Breast epithelium (tissue), 4 donors: ENCODE measurements at regions not wholly inside any gene's neighbourhood (a gene's known extent, or its start where the extent isn't known, plus 50 kb on each side); places are given as distances from the start of the nearest gene placed in this dataset.

Experiments
- DNase-seq, 2 donors: peaks; one replicate each; pipeline ENCODE4 v3.0.0-alpha.2; 2019; ENCODE audit warnings: low spot score in 2 of 2
- H3K27ac ChIP-seq, 2 donors: fragments of 200-600 bp; sonication (generic) in 1 of 2; one replicate each; pipeline ENCODE4 v1.5.1; 2016 to 2019; ENCODE audit warnings: mild to moderate bottlenecking in 1 of 2
- H3K27me3 ChIP-seq, 2 donors: fragments of 200-600 bp; sonication (generic) in 1 of 2; one replicate each; pipeline versions ENCODE4 v1.5.1 to v1.6.0; 2017 to 2019; ENCODE audit warnings: control low read depth in 1 of 2, mild to moderate bottlenecking in 1 of 2
- H3K36me3 ChIP-seq: fragments of 200-600 bp; one replicate; pipeline ENCODE4 v1.5.1; 2019
- H3K4me1 ChIP-seq, 2 donors: fragments of 200-600 bp; sonication (generic); one replicate each; pipeline ENCODE4 v1.5.1; 2016 to 2019; ENCODE audit warnings: control low read depth in 1 of 2
- H3K4me3 ChIP-seq, 3 donors: fragments of 200-600 bp; sonication (generic); 1 replicate in 2 of 3; 2 replicates in 1 of 3; pipeline ENCODE4 v1.5.1; 2016 to 2019; ENCODE audit warnings: mild to moderate bottlenecking in 3 of 3, moderate library complexity in 2 of 3
- H3K9me3 ChIP-seq, 2 donors: fragments of 200-600 bp; sonication (generic) in 1 of 2; one replicate each; pipeline ENCODE4 v1.5.1; 2016 to 2019; ENCODE audit warnings: control low read depth in 1 of 2
- CTCF ChIP-seq, 3 donors: fragments of 450-650 bp; IDR thresholded peaks; one replicate each; pipeline ENCODE4 v1.5.1; 2016 to 2017; ENCODE audit warnings: antibody characterized with exemption in 3 of 3, mild to moderate bottlenecking in 3 of 3, moderate library complexity in 3 of 3
- POLR2A ChIP-seq: fragments of 450-650 bp; IDR thresholded peaks from one replicate; pipeline ENCODE4 v1.6.1; 2016; ENCODE audit warnings: antibody characterized with exemption, mild to moderate bottlenecking, moderate library complexity
- POLR2AphosphoS5 ChIP-seq, 3 donors: sonication (generic); formaldehyde crosslinking; IDR thresholded peaks; one replicate each; pipeline ENCODE4 v1.6.1; 2017; ENCODE audit warnings: antibody characterized with exemption in 3 of 3
- intact Hi-C: fragments of 100-400 bp; cut with DNase I; formaldehyde crosslinking; loops from one replicate; pipeline ENCODE4 v1.15.1; 2023; ENCODE audit warnings: low total_unique reads

- H3K27ac ChIP-seq, result no peak overlapping the region
- peaks cover 0 to 13% of the 10 kb centered on the region in 2 donors for H3K9me3 ChIP-seq
- no peaks in the 10 kb centered on the region for H3K36me3 ChIP-seq
- no peak overlapping the region for H3K4me3 ChIP-seq
- no peak for TF ChIP-seq CTCF (IDR thresholded peaks at IDR 0.05)
- TF ChIP-seq POLR2A, result no peak
- no peak for TF ChIP-seq POLR2AphosphoS5 (IDR thresholded peaks at IDR 0.05)
- no peaks in the 10 kb centered on the region for H3K4me1 ChIP-seq
- intact Hi-C loops, result no loop called here
- H3K27me3 ChIP-seq, result no peaks in the 10 kb centered on the region
- DNase-seq, result no peak
These were observed 160.2 kb downstream of the ZPLD1 start for GRCh38 chr3:102595057-102595456.

- H3K27me3 ChIP-seq, result no peaks in the 10 kb centered on the region
- H3K9me3 ChIP-seq, result peaks cover 0 to 7% of the 10 kb centered on the region in 2 donors
- DNase-seq, result no peak
- no peaks in the 10 kb centered on the region for H3K4me1 ChIP-seq
- H3K36me3 ChIP-seq, result no peaks in the 10 kb centered on the region
- H3K4me3 ChIP-seq, result no peak overlapping the region
- intact Hi-C loops, result no loop called here
- TF ChIP-seq POLR2AphosphoS5 (IDR thresholded peaks at IDR 0.05), result no peak
- TF ChIP-seq CTCF (IDR thresholded peaks at IDR 0.05), result no peak
- TF ChIP-seq POLR2A, result no peak
- no peak overlapping the region for H3K27ac ChIP-seq
These were observed 165.2 kb downstream of the ZPLD1 start for GRCh38 chr3:102599819-102600576.

- H3K4me1 ChIP-seq, result no peaks in the 10 kb centered on the region
- no peak for DNase-seq
- no peak overlapping the region for H3K4me3 ChIP-seq
- no peak overlapping the region for H3K27ac ChIP-seq
- intact Hi-C loops, result no loop called here
- TF ChIP-seq CTCF (IDR thresholded peaks at IDR 0.05), result no peak
- no peaks in the 10 kb centered on the region for H3K27me3 ChIP-seq
- H3K9me3 ChIP-seq, result no peaks in the 10 kb centered on the region
- H3K36me3 ChIP-seq, result no peaks in the 10 kb centered on the region
These were observed 170.3 kb downstream of the ZPLD1 start for GRCh38 chr3:102605153-102605552.

- H3K27me3 ChIP-seq, result no peaks in the 10 kb centered on the region
- TF ChIP-seq POLR2A (no peak), CTCF (IDR thresholded peaks at IDR 0.05) (no peak), POLR2AphosphoS5 (IDR thresholded peaks at IDR 0.05) (no peak)
- no peak overlapping the region for H3K27ac ChIP-seq
- no peaks in the 10 kb centered on the region for H3K36me3 ChIP-seq
- H3K9me3 ChIP-seq, result no peaks in the 10 kb centered on the region
- no peaks in the 10 kb centered on the region for H3K4me1 ChIP-seq
- intact Hi-C loops, result no loop called here
- H3K4me3 ChIP-seq, result no peak overlapping the region
- no peak for DNase-seq
These were observed 174.1 kb downstream of the ZPLD1 start for GRCh38 chr3:102608875-102609274.

GRCh38 chr3:102614021-102614569 lies 179.3 kb downstream of the ZPLD1 start:
- no peaks in the 10 kb centered on the region for H3K36me3 ChIP-seq
- intact Hi-C loops, result no loop called here
- no peaks in the 10 kb centered on the region for H3K4me1 ChIP-seq
- H3K27ac ChIP-seq, result no peak overlapping the region
- no peak for DNase-seq
- TF ChIP-seq CTCF (IDR thresholded peaks at IDR 0.05), result no peak
- TF ChIP-seq POLR2AphosphoS5 (IDR thresholded peaks at IDR 0.05), result no peak
- TF ChIP-seq POLR2A, result no peak
- H3K4me3 ChIP-seq, result no peak overlapping the region
- H3K27me3 ChIP-seq, result no peaks in the 10 kb centered on the region
- H3K9me3 ChIP-seq, result peaks cover 0 to 4% of the 10 kb centered on the region in 2 donors
